ENCODE measurements at regions not wholly inside any gene's neighbourhood (a gene's known extent, or its start where the extent isn't known, plus 50 kb on each side); places are given as distances from the start of the nearest gene placed in this dataset.

DNA sequence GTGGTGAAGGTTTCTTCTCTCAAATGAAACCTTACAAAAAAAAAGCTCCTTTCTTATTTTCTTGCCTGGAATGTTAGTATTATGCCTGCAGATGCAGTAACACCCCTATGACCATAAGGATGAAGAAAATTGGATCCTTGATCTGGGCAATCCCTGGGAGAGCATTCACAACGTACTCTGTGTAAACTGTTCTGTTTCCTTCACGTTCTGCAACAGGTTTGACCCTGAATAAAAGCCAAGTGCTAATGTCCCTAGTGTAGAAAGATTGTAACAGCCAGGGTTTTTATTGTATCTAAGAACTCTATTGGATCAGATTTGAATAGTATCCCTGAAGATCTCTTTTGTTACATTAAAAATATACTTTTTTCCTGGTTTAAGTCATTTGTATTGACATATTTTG, 1639.6 kb upstream of the ACO1 start:
- no peaks in the 10 kb centered on the region for H3K27me3 ChIP-seq (replicated peaks in 2 of 5; ENCODE audit: control insufficient read depth in 4 of 5, insufficient read depth in 5 of 5, low read length in 4 of 5)
- WGBS (ENCODE audit: insufficient coverage): no CpG with 5 or more reads among the region's 2 CpGs
- ChIA-PET CTCF (no interaction called here), POLR2A (no interaction called here)
- no peak for DNase-seq
- H3K9me3 ChIP-seq (ENCODE audit: control extremely low read depth in 1 of 5, control insufficient read depth in 4 of 5, insufficient read depth in 2 of 5, low read depth in 1 of 5, low read length in 4 of 5): no peaks in the 10 kb centered on the region
- H3K4me3 ChIP-seq (ENCODE audit: control insufficient read depth in 1 of 7, extremely low read depth in 1 of 7, insufficient read depth in 4 of 7, low read depth in 2 of 7, low read length in 6 of 7): no peak overlapping the region
- no peaks in the 10 kb centered on the region for H3K4me1 ChIP-seq (ENCODE audit: control extremely low read depth in 1 of 4, control insufficient read depth in 4 of 4, insufficient read depth in 4 of 4, low read length in 3 of 4)
- H3K36me3 ChIP-seq (ENCODE audit: control insufficient read depth in 4 of 4, insufficient read depth in 4 of 4, low read length in 3 of 4): no peaks in the 10 kb centered on the region
- H3K27ac ChIP-seq (ENCODE audit: insufficient read depth in 1 of 2, low read depth in 1 of 2, low read length in 2 of 2, poor library complexity in 1 of 2, severe bottlenecking in 2 of 2): no peak overlapping the region

DNA sequence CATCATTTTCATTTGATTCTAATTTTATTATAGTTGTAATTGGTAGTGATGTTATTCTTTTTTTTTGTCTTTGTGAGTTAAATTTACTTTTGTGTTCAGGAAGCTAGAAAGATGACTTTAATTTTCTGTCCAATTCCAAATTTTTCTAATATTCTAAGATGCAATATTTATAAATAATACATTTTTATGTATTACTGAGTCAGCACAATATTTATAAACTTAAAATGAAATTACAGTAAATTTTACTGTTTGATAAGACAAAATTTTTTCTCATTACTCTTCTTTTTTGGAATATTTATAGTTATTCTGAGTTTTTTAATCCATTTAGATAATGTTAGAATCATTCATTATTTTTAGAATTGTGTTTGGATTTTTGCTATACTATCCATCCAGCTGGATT, 1637.9 kb upstream of the ACO1 start:
- ChIA-PET CTCF (no interaction called here), POLR2A (no interaction called here)

DNA sequence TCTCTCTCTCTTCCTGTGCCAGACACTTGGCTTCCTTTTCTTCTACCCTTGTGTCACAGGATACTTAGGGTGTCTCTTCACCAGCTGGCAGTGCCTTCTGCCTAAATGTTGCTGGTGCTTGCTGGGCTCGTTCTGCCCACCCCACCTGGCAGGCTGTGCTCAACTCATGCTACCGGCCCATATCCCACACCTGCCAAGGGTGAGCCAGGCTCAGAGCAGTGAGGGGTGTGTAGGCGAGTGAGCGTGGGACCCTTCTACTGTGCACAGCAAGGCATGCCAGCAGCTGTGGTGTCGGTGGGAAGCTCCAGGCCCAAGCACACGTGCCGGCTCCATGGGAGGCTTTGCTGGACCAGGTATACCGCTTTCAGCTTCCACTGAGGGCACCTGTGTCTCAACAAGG, 1626.7 kb upstream of the ACO1 start:
- H3K36me3 ChIP-seq (ENCODE audit: control insufficient read depth in 4 of 4, insufficient read depth in 4 of 4, low read length in 3 of 4): no peaks in the 10 kb centered on the region
- no peak for DNase-seq
- H3K27me3 ChIP-seq (replicated peaks in 2 of 5; ENCODE audit: control insufficient read depth in 4 of 5, insufficient read depth in 5 of 5, low read length in 4 of 5): no peaks in the 10 kb centered on the region
- POLR2A ChIA-PET: no interaction called here
- no peak overlapping the region for H3K4me3 ChIP-seq (ENCODE audit: control insufficient read depth in 1 of 7, extremely low read depth in 1 of 7, insufficient read depth in 4 of 7, low read depth in 2 of 7, low read length in 6 of 7)
- no peaks in the 10 kb centered on the region for H3K4me1 ChIP-seq (ENCODE audit: control extremely low read depth in 1 of 4, control insufficient read depth in 4 of 4, insufficient read depth in 4 of 4, low read length in 3 of 4)
- peaks cover 0 to 4% (median 0%) of the 10 kb centered on the region in 5 experiments for H3K9me3 ChIP-seq (ENCODE audit: control extremely low read depth in 1 of 5, control insufficient read depth in 4 of 5, insufficient read depth in 2 of 5, low read depth in 1 of 5, low read length in 4 of 5)
- CTCF ChIA-PET: no interaction called here
- 93% methylated on average over 8 of the region's 8 CpGs for WGBS (ENCODE audit: insufficient coverage)
- no peak overlapping the region for H3K27ac ChIP-seq (ENCODE audit: insufficient read depth in 1 of 2, low read depth in 1 of 2, low read length in 2 of 2, poor library complexity in 1 of 2, severe bottlenecking in 2 of 2)

More for the DNA sequence above, 1637.9 kb upstream of the ACO1 start:
- no peaks in the 10 kb centered on the region for H3K9me3 ChIP-seq (ENCODE audit: control extremely low read depth in 1 of 5, control insufficient read depth in 4 of 5, insufficient read depth in 2 of 5, low read depth in 1 of 5, low read length in 4 of 5)
- H3K4me3 ChIP-seq (ENCODE audit: control insufficient read depth in 1 of 7, extremely low read depth in 1 of 7, insufficient read depth in 4 of 7, low read depth in 2 of 7, low read length in 6 of 7): no peak overlapping the region
- DNase-seq: no peak
- H3K27ac ChIP-seq (ENCODE audit: insufficient read depth in 1 of 2, low read depth in 1 of 2, low read length in 2 of 2, poor library complexity in 1 of 2, severe bottlenecking in 2 of 2): no peak overlapping the region
- H3K36me3 ChIP-seq (ENCODE audit: control insufficient read depth in 4 of 4, insufficient read depth in 4 of 4, low read length in 3 of 4): no peaks in the 10 kb centered on the region
- H3K27me3 ChIP-seq (replicated peaks in 2 of 5; ENCODE audit: control insufficient read depth in 4 of 5, insufficient read depth in 5 of 5, low read length in 4 of 5): no peaks in the 10 kb centered on the region
- no peaks in the 10 kb centered on the region for H3K4me1 ChIP-seq (ENCODE audit: control extremely low read depth in 1 of 4, control insufficient read depth in 4 of 4, insufficient read depth in 4 of 4, low read length in 3 of 4)

DNA sequence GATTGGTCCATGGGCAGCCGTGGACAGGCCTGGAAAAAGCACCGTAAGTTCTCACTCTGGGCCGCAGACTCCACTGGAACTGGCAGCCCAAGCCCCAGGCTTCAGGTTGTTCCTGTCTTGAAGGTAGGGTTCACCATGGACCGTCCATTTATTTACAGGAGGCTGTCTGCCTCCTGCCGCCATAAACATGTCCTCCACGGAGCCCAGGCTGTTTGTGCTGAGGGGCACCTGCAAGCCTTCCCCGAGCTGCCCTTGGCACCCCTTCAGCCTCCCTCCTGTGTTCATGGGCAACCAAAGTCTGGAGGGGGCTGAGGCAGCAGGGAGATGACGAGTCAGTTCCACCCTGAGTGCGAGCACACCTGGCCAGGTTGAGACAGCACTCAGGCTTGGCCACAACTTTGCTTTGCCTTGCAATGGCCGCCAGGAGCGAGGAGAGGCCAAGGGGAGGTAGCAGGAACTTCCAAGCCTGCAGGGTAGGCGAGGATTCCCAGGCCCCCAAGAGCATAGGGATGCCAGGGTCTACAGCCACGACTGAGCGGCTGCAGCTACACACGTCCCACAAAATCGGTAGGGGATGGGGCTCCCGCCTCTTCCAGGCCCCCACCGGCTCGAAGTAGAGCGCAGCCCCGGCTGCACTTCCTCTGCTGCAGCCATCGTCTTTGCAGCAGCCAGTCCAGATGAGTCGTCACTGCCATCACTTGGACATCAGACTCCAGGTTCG, 1625.6 kb upstream of the ACO1 start:
- no peak overlapping the region for H3K27ac ChIP-seq (ENCODE audit: insufficient read depth in 1 of 2, low read depth in 1 of 2, low read length in 2 of 2, poor library complexity in 1 of 2, severe bottlenecking in 2 of 2)
- no peak overlapping the region for H3K4me3 ChIP-seq (ENCODE audit: control insufficient read depth in 1 of 7, extremely low read depth in 1 of 7, insufficient read depth in 4 of 7, low read depth in 2 of 7, low read length in 6 of 7)
- no peaks in the 10 kb centered on the region for H3K36me3 ChIP-seq (ENCODE audit: control insufficient read depth in 4 of 4, insufficient read depth in 4 of 4, low read length in 3 of 4)
- CTCF ChIA-PET: no interaction called here
- 97% methylated on average over 22 of the region's 24 CpGs for WGBS (ENCODE audit: insufficient coverage)
- H3K27me3 ChIP-seq (replicated peaks in 2 of 5; ENCODE audit: control insufficient read depth in 4 of 5, insufficient read depth in 5 of 5, low read length in 4 of 5): no peaks in the 10 kb centered on the region
- POLR2A ChIA-PET: no interaction called here
- DNase-seq: no peak
- H3K4me1 ChIP-seq (ENCODE audit: control extremely low read depth in 1 of 4, control insufficient read depth in 4 of 4, insufficient read depth in 4 of 4, low read length in 3 of 4): no peaks in the 10 kb centered on the region
- peaks cover 0 to 4% (median 0%) of the 10 kb centered on the region in 5 experiments for H3K9me3 ChIP-seq (ENCODE audit: control extremely low read depth in 1 of 5, control insufficient read depth in 4 of 5, insufficient read depth in 2 of 5, low read depth in 1 of 5, low read length in 4 of 5)

DNA sequence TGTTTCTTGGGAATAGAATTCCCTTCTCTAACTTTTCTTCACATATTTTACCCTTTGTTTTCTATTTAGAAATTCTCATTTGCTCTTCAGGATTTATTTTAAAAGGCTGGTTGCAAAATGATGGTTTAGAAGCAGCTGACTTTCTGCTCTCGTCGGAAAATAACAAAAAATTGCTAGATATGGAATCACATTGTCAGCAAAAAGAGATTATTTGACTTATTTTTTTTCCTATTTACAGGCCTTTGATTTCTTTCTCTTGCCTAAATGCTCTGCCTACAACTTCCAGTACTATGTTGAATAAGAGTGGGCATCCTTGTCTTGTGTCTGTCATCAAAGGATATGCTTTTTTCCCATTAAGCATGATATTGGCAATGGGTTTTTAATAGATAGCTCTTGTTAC, 1619.1 kb upstream of the ACO1 start:
- Histone ChIP-seq H3K9me3 (ENCODE audit: control extremely low read depth in 1 of 5, control insufficient read depth in 4 of 5, insufficient read depth in 2 of 5, low read depth in 1 of 5, low read length in 4 of 5) (no peaks in the 10 kb centered on the region), H3K27me3 (replicated peaks in 2 of 5; ENCODE audit: control insufficient read depth in 4 of 5, insufficient read depth in 5 of 5, low read length in 4 of 5) (no peaks in the 10 kb centered on the region), H3K36me3 (ENCODE audit: control insufficient read depth in 4 of 4, insufficient read depth in 4 of 4, low read length in 3 of 4) (no peaks in the 10 kb centered on the region), H3K27ac (ENCODE audit: insufficient read depth in 1 of 2, low read depth in 1 of 2, low read length in 2 of 2, poor library complexity in 1 of 2, severe bottlenecking in 2 of 2) (no peak overlapping the region), H3K4me1 (ENCODE audit: control extremely low read depth in 1 of 4, control insufficient read depth in 4 of 4, insufficient read depth in 4 of 4, low read length in 3 of 4) (no peaks in the 10 kb centered on the region), H3K4me3 (ENCODE audit: control insufficient read depth in 1 of 7, extremely low read depth in 1 of 7, insufficient read depth in 4 of 7, low read depth in 2 of 7, low read length in 6 of 7) (no peak overlapping the region)
- POLR2A ChIA-PET: no interaction called here
- CTCF ChIA-PET: no interaction called here
- DNase-seq: no peak
- no CpG with 5 or more reads among the region's 2 CpGs for WGBS (ENCODE audit: insufficient coverage)

DNA sequence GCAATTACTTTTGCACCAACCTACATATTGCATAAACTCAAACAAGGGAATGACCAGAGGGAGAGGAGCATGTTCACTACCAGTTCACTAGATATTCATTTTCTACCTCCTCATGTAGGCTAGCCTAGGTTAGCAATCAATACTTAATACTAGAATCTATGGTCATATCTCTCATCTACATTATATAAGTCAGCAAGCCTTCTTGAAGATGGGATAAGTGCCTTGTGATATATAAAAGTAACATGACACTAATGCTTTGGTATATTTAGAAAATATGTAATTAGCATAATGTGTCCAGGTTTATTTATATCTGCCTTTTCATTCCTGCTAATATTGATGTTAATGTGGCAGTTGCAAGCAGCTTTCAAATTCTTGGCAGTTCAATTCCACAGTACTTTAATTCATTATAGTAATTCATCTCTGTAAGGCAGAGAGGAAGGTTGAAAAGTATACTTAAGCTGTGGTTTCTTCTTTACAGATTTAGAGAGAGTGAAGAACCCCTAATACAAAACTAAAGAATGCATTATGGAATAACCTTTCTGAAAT, 1613.2 kb upstream of the ACO1 start:
- Histone ChIP-seq H3K36me3 (ENCODE audit: control insufficient read depth in 4 of 4, insufficient read depth in 4 of 4, low read length in 3 of 4) (no peaks in the 10 kb centered on the region), H3K9me3 (ENCODE audit: control extremely low read depth in 1 of 5, control insufficient read depth in 4 of 5, insufficient read depth in 2 of 5, low read depth in 1 of 5, low read length in 4 of 5) (no peaks in the 10 kb centered on the region), H3K4me1 (ENCODE audit: control extremely low read depth in 1 of 4, control insufficient read depth in 4 of 4, insufficient read depth in 4 of 4, low read length in 3 of 4) (no peaks in the 10 kb centered on the region), H3K27ac (ENCODE audit: insufficient read depth in 1 of 2, low read depth in 1 of 2, low read length in 2 of 2, poor library complexity in 1 of 2, severe bottlenecking in 2 of 2) (no peak overlapping the region), H3K4me3 (ENCODE audit: control insufficient read depth in 1 of 7, extremely low read depth in 1 of 7, insufficient read depth in 4 of 7, low read depth in 2 of 7, low read length in 6 of 7) (no peak overlapping the region), H3K27me3 (replicated peaks in 2 of 5; ENCODE audit: control insufficient read depth in 4 of 5, insufficient read depth in 5 of 5, low read length in 4 of 5) (no peaks in the 10 kb centered on the region)
- no peak for DNase-seq
- ChIA-PET POLR2A (no interaction called here), CTCF (no interaction called here)

DNA sequence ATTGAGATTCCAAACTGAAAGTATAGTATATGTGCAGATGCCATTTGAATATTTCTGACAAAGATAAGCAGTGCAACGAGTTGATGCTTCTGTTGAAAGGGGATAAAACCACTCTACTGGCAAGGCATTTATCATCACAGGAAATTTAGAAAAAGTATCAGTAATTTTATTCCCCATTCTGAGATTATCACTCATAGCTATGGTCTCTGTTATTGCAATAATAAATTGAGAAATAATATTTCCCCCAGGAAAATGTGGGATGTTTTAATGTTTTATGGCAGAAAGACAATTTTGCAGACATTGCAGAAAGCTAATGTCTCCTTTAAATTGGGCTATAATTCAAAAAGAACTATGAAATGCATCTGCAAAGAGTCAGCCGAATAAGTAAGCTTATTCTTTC, 1612.7 kb upstream of the ACO1 start:
- POLR2A ChIA-PET: no interaction called here
- no peaks in the 10 kb centered on the region for H3K36me3 ChIP-seq (ENCODE audit: control insufficient read depth in 4 of 4, insufficient read depth in 4 of 4, low read length in 3 of 4)
- H3K27ac ChIP-seq (ENCODE audit: insufficient read depth in 1 of 2, low read depth in 1 of 2, low read length in 2 of 2, poor library complexity in 1 of 2, severe bottlenecking in 2 of 2): no peak overlapping the region
- no peaks in the 10 kb centered on the region for H3K9me3 ChIP-seq (ENCODE audit: control extremely low read depth in 1 of 5, control insufficient read depth in 4 of 5, insufficient read depth in 2 of 5, low read depth in 1 of 5, low read length in 4 of 5)
- H3K27me3 ChIP-seq (replicated peaks in 2 of 5; ENCODE audit: control insufficient read depth in 4 of 5, insufficient read depth in 5 of 5, low read length in 4 of 5): no peaks in the 10 kb centered on the region
- CTCF ChIA-PET: no interaction called here
- H3K4me3 ChIP-seq (ENCODE audit: control insufficient read depth in 1 of 7, extremely low read depth in 1 of 7, insufficient read depth in 4 of 7, low read depth in 2 of 7, low read length in 6 of 7): no peak overlapping the region
- 67% methylated on average over 1 of the region's 2 CpGs for WGBS (ENCODE audit: insufficient coverage)
- no peaks in the 10 kb centered on the region for H3K4me1 ChIP-seq (ENCODE audit: control extremely low read depth in 1 of 4, control insufficient read depth in 4 of 4, insufficient read depth in 4 of 4, low read length in 3 of 4)
- DNase-seq: no peak
